CD4-positive, alpha-beta T cell (primary cell): ENCODE measurements at regions not wholly inside any gene's neighbourhood (a gene's known extent, or its start where the extent isn't known, plus 50 kb on each side); places are given as distances from the start of the nearest gene placed in this dataset.

Source experiments
- ATAC-seq: fragments of 200-7000 bp; cut with Tn5 transposase; one replicate; pipeline ENCODE4 v1.10.0; 2022; ENCODE audit warnings: mild to moderate bottlenecking; ENCODE audit not compliant: poor library complexity
- CTCF ChIA-PET: fragments of 350-600 bp; sonication (Branson Sonifier 250); formaldehyde crosslinking; loops from one replicate; lab custom pipeline; 2021; ENCODE audit warnings: antibody characterized with exemption, inconsistent platforms; lab: Charles Lee
- POLR2A ChIA-PET: fragments of 350-600 bp; sonication (Branson Sonifier 250); formaldehyde crosslinking; loops from one replicate; lab custom pipeline; 2021; ENCODE audit warnings: antibody characterized with exemption, inconsistent platforms; lab: Charles Lee
- DNase-seq, 14 experiments: peaks; one replicate each; pipeline ENCODE4 v3.0.0-alpha.2; 2013 to 2020; ENCODE audit warnings: mixed read lengths in 2 of 14
- H3K27ac ChIP-seq, 2 donors: one replicate each; pipeline versions ENCODE4 v1.5.1 to v1.7.0; 2013; ENCODE audit warnings: low read length in 2 of 2, low read depth in 1 of 2, mild to moderate bottlenecking in 1 of 2
- H3K27me3 ChIP-seq, 2 experiments: 1 replicate in 1 of 2; 2 replicates in 1 of 2; pipeline versions ENCODE4 v1.6.1 to v1.7.0; 2013; ENCODE audit warnings: low read length in 2 of 2, control low read depth in 1 of 2, mild to moderate bottlenecking in 1 of 2, moderate library complexity in 1 of 2; ENCODE audit not compliant: insufficient read depth in 2 of 2, control insufficient read depth in 1 of 2
- H3K36me3 ChIP-seq: one replicate; pipeline ENCODE4 v1.6.1; 2013; ENCODE audit warnings: low read length, control low read depth; ENCODE audit not compliant: insufficient read depth
- H3K4me1 ChIP-seq: one replicate; pipeline ENCODE4 v1.6.1; 2013; ENCODE audit warnings: low read length, control low read depth; ENCODE audit not compliant: insufficient read depth
- H3K4me3 ChIP-seq: one replicate; pipeline ENCODE4 v1.5.1; 2013; ENCODE audit warnings: mild to moderate bottlenecking, low read length, moderate library complexity
- H3K9me3 ChIP-seq, 2 experiments: 1 replicate in 1 of 2; 2 replicates in 1 of 2; pipeline versions ENCODE4 v1.6.1 to v1.7.0; 2013; ENCODE audit warnings: low read length in 2 of 2, mild to moderate bottlenecking in 2 of 2, control low read depth in 1 of 2, moderate library complexity in 1 of 2; ENCODE audit not compliant: control insufficient read depth in 1 of 2, insufficient read depth in 1 of 2
- H3K27ac Mint-ChIP-seq: one replicate; pipeline ENCODE4 v1.8.0; 2020; ENCODE audit warnings: mixed read lengths
- H3K27me3 Mint-ChIP-seq: one replicate; pipeline ENCODE4 v1.8.0; 2021; ENCODE audit warnings: mixed read lengths
- H3K36me3 Mint-ChIP-seq: one replicate; pipeline ENCODE4 v1.8.0; 2021; ENCODE audit warnings: low read depth, mixed read lengths
- H3K4me1 Mint-ChIP-seq: one replicate; pipeline ENCODE4 v1.8.0; 2021; ENCODE audit warnings: low read depth, mixed read lengths
- H3K4me3 Mint-ChIP-seq: one replicate; pipeline ENCODE4 v1.8.0; 2020; ENCODE audit warnings: mild to moderate bottlenecking, mixed read lengths
- H3K9me3 Mint-ChIP-seq: one replicate; pipeline ENCODE4 v1.8.0; 2020; ENCODE audit warnings: mixed read lengths
- intact Hi-C, 2 experiments: fragments of 100-400 bp; cut with DNase I in 1 of 2; cut with micrococcal nuclease in 1 of 2; formaldehyde crosslinking; loops; one replicate each; pipeline versions ENCODE4 v1.15.1 to v1.9.0; 2023 to 2025; cut with DNase I, micrococcal nuclease
- TF ChIP-seq, protein P1 (sequence below): fragments of 200-600 bp; IDR thresholded peaks from one replicate; pipeline ENCODE4 v1.8.0; 2022; ENCODE audit warnings: antibody characterized with exemption, mild to moderate bottlenecking

DNA sequence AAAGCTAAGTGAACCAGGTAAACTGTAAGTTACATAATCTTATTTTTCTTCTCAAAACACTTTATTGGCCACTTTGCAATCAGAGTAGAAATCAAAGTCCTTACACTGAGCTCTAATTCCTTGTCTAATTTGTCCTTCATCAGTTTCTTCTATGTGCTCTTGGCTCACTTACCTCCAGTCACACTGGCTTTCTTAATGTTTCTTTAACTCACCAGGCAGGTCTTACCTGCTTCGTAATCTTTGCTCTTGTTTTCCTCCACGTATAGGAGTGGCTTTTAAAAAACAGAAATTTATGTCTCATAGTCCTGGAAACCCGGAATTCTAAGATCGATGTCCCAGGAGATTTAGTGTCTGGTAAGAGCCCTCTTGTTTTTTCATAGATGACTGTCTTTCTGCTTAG lies 1462.1 kb downstream of the FSTL5 start:
- ATAC-seq: no peak
- Histone ChIP-seq H3K4me3 (no peak overlapping the region), H3K36me3 (no peaks in the 10 kb centered on the region), H3K9me3 (no peaks in the 10 kb centered on the region), H3K4me1 (no peaks in the 10 kb centered on the region), H3K27ac (no peak overlapping the region), H3K27me3 (no peaks in the 10 kb centered on the region)
- TF ChIP-seq, protein P1, sequence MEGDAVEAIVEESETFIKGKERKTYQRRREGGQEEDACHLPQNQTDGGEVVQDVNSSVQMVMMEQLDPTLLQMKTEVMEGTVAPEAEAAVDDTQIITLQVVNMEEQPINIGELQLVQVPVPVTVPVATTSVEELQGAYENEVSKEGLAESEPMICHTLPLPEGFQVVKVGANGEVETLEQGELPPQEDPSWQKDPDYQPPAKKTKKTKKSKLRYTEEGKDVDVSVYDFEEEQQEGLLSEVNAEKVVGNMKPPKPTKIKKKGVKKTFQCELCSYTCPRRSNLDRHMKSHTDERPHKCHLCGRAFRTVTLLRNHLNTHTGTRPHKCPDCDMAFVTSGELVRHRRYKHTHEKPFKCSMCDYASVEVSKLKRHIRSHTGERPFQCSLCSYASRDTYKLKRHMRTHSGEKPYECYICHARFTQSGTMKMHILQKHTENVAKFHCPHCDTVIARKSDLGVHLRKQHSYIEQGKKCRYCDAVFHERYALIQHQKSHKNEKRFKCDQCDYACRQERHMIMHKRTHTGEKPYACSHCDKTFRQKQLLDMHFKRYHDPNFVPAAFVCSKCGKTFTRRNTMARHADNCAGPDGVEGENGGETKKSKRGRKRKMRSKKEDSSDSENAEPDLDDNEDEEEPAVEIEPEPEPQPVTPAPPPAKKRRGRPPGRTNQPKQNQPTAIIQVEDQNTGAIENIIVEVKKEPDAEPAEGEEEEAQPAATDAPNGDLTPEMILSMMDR: no peak
- Mint-ChIP-seq H3K4me1 (no peaks in the 10 kb centered on the region), H3K9me3 (peaks cover 17% of the 10 kb centered on the region), H3K27ac (no peak overlapping the region), H3K36me3 (no peaks in the 10 kb centered on the region), H3K27me3 (no peaks in the 10 kb centered on the region), H3K4me3 (no peak overlapping the region)
- intact Hi-C loops: no loop called here
- ChIA-PET CTCF (no interaction called here), POLR2A (no interaction called here)
- DNase-seq: no peak

DNA sequence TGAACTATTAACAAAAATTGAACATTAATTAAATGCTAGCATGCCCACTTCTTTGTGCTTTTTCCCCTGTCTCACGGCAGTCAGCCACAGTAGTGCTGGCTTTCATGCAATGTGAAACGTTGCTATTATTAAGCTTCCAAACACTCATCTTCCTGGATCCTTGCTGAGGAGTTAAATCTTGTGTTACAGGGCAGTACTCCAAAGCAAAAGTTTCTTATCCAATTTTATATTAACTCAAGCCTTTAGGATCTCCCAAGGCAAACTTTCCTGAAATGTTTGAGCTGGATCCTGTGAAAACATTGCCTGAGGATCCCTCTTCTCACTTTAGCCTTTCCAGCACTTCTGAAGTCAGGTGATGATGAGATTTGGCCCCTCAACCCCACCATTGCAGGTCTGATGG lies 1454.8 kb downstream of the FSTL5 start:
- ATAC-seq (no peak), DNase-seq (no peak)
- CTCF ChIA-PET: no interaction called here
- H3K27ac Mint-ChIP-seq: no peak overlapping the region
- H3K9me3 Mint-ChIP-seq: peaks cover 9% of the 10 kb centered on the region
- H3K36me3 Mint-ChIP-seq: no peaks in the 10 kb centered on the region
- no peak overlapping the region for H3K4me3 ChIP-seq
- H3K9me3 ChIP-seq: no peaks in the 10 kb centered on the region
- no peak overlapping the region for H3K27ac ChIP-seq
- no peaks in the 10 kb centered on the region for H3K36me3 ChIP-seq
- no peaks in the 10 kb centered on the region for H3K27me3 ChIP-seq
- intact Hi-C loops: no loop called here
- H3K4me1 ChIP-seq: no peaks in the 10 kb centered on the region
- no peak overlapping the region for H3K4me3 Mint-ChIP-seq
- H3K4me1 Mint-ChIP-seq: no peaks in the 10 kb centered on the region
- POLR2A ChIA-PET: no interaction called here
- no peaks in the 10 kb centered on the region for H3K27me3 Mint-ChIP-seq
- TF ChIP-seq, protein P1: no peak

DNA sequence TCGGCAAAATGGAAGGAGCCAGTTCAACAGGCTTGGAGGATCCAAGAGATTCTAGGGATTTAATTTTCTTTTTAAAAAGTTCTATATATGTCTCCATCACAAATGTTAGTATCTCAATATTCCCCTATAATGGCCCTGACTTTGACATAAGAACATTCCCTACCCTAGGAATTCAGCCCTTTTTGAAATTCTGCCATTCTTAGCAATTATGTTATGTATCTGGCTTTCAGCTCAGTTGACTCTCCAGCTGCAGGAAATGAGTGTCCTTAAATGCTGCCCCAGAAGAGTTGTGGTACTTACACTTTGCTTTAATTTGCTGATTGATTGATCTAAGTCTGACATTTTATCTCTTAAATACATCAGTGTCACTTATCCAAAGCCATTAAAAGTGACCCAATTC lies 1454.3 kb downstream of the FSTL5 start:
- no peak overlapping the region for H3K27ac Mint-ChIP-seq
- CTCF ChIA-PET: interaction anchor here (0.6 kb wide), 1 partner anchor 30 kb away, joined by 4 read pairs; no protein-coding TSS in a partner anchor

More for the DNA sequence above, 1454.3 kb downstream of the FSTL5 start:
- Histone ChIP-seq H3K9me3 (no peaks in the 10 kb centered on the region), H3K27me3 (no peaks in the 10 kb centered on the region), H3K4me1 (no peaks in the 10 kb centered on the region), H3K4me3 (no peak overlapping the region), H3K27ac (no peak overlapping the region), H3K36me3 (no peaks in the 10 kb centered on the region)
- TF ChIP-seq, protein P1: no peak
- no peaks in the 10 kb centered on the region for H3K36me3 Mint-ChIP-seq
- no peak for ATAC-seq
- peaks cover 9% of the 10 kb centered on the region for H3K9me3 Mint-ChIP-seq
- intact Hi-C loops: no loop called here
- H3K27me3 Mint-ChIP-seq: no peaks in the 10 kb centered on the region
- no peaks in the 10 kb centered on the region for H3K4me1 Mint-ChIP-seq
- no peak overlapping the region for H3K4me3 Mint-ChIP-seq
- POLR2A ChIA-PET: no interaction called here
- no peak for DNase-seq
